T-helper 1 cell treated with Interleukin-12 subunit alpha and Interleukin-12 subunit beta and Interleukin-4 antibody, amounts not matched to agents 30 μg/mL and 1 μg/mL, for 36 hours (primary cell): ENCODE measurements at regions not wholly inside any gene's neighbourhood (a gene's known extent, or its start where the extent isn't known, plus 50 kb on each side); places are given as distances from the start of the nearest gene placed in this dataset.

ENCODE experiments used
- H3K27ac Mint-ChIP-seq: one replicate; pipeline ENCODE4 v1.8.0; 2021; ENCODE audit warnings: mild to moderate bottlenecking, mixed read lengths
- H3K27me3 Mint-ChIP-seq: one replicate; pipeline ENCODE4 v1.8.0; 2021; ENCODE audit warnings: low read depth, mixed read lengths
- H3K36me3 Mint-ChIP-seq: one replicate; pipeline ENCODE4 v1.8.0; 2021; ENCODE audit warnings: low read depth, mixed read lengths
- H3K4me1 Mint-ChIP-seq: one replicate; pipeline ENCODE4 v1.8.0; 2021; ENCODE audit warnings: low read depth, mixed read lengths
- H3K4me3 Mint-ChIP-seq: one replicate; pipeline ENCODE4 v1.8.0; 2021; ENCODE audit warnings: mild to moderate bottlenecking, moderate library complexity, mixed read lengths
- H3K9me3 Mint-ChIP-seq: one replicate; pipeline ENCODE4 v1.8.0; 2021; ENCODE audit warnings: mixed read lengths

- Mint-ChIP-seq H3K27me3 (peaks cover 27% of the 10 kb centered on the region), H3K36me3 (peaks cover 2% of the 10 kb centered on the region), H3K9me3 (peaks cover 4% of the 10 kb centered on the region)
Observed at GRCh38 chr2:12278217-12278750, 438.5 kb upstream of the TRIB2 start.

DNA sequence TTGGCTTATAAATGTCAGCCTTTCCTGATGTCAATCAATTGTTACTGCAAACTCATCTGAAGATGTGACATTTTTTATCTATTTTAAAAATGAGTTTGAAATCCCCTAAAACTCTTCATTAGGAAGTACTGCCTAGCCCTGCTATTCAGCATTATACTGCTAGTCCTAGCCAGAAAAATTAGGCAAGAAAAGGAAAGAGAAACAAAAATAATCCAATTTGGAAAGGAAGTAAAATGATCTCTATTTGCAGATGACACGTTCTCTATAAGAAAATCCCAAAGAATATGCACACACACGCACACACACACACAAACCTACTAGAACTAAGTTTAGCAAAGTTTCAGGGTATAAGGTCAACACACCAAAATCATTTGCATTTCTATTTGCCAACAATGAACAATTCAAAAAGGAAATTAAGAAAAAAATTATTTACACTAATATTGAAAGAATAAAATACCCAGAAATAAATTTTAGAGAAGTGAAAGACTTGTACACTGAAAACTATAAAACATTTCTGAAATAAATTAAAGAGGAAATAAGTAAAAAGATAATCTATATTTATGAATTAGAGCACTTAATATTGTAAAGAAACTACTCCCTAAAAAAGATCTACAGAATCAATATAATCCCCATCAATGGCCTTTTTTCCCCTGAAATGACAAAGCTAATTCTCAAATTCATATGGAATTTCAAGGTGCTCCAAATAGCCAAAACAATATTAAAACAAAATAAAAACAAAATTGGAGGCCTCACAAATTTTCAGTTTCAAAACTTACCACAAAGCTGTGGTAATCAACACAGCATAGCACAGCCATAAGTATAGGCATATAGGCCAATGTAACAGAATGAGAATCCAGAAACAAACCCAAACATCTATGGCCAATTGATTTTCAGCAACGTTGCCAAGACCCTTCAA lies 433.7 kb upstream of the TRIB2 start:
- H3K9me3 Mint-ChIP-seq = no peaks in the 10 kb centered on the region
- no peak overlapping the region for H3K27ac Mint-ChIP-seq
- H3K4me1 Mint-ChIP-seq = peaks cover 22% of the 10 kb centered on the region
- no peak overlapping the region for H3K4me3 Mint-ChIP-seq
- H3K27me3 Mint-ChIP-seq = peaks cover 27% of the 10 kb centered on the region
- H3K36me3 Mint-ChIP-seq = peaks cover 2% of the 10 kb centered on the region

More at GRCh38 chr2:12278217-12278750, 438.5 kb upstream of the TRIB2 start:
- H3K4me1 Mint-ChIP-seq = peaks cover 6% of the 10 kb centered on the region
- H3K27ac Mint-ChIP-seq = no peak overlapping the region
- H3K4me3 Mint-ChIP-seq = no peak overlapping the region

GRCh38 chr2:12284037-12284436 lies 432.7 kb upstream of the TRIB2 start:
- H3K4me3 Mint-ChIP-seq = no peak overlapping the region
- peaks cover 27% of the 10 kb centered on the region for H3K27me3 Mint-ChIP-seq
- peaks cover 2% of the 10 kb centered on the region for H3K36me3 Mint-ChIP-seq
- H3K9me3 Mint-ChIP-seq = no peaks in the 10 kb centered on the region
- H3K4me1 Mint-ChIP-seq = peaks cover 26% of the 10 kb centered on the region
- H3K27ac Mint-ChIP-seq = no peak overlapping the region

DNA sequence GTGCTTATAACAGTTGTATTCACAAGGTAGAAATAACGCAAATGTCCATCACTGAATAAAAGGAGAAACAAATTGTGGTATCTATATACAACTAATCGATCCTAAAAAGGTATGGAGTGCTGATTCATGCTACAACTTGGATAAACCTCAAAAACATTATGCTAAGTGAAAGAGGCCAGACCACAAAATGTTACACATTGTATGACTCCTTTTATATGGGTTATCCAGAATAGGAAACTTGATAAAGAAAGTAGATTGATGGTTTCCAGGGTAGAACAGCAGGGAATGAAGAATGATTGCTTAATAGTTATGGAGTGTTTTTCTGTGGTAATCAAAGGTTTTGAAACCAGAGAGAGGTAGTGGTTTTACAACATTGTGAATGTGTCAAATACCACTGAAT lies 432.2 kb upstream of the TRIB2 start:
- Mint-ChIP-seq H3K4me3 (no peak overlapping the region), H3K9me3 (no peaks in the 10 kb centered on the region), H3K27ac (no peak overlapping the region), H3K27me3 (peaks cover 27% of the 10 kb centered on the region), H3K4me1 (peaks cover 26% of the 10 kb centered on the region), H3K36me3 (peaks cover 2% of the 10 kb centered on the region)

DNA sequence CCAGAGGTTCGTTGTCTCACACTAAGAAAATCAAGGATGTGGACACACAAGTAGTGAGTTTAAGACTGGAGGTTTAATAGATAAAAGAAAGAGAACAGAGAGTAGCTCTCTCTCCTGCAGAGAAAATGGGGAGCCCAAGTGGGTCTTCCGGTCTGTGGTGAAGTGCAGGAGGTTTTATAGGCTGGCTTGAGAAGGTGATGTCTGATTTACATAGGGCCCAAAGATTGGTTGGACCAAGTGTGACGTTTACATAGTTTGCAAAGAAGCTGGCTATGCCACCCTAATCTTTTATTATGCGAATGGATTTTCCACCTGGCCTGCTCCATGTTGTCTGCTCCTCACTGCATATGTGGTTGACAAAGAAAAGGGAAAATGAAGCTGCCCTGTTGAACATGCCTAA lies 430.4 kb upstream of the TRIB2 start:
- peaks cover 30% of the 10 kb centered on the region for H3K4me1 Mint-ChIP-seq
- no peak overlapping the region for H3K27ac Mint-ChIP-seq
- peaks cover 10% of the 10 kb centered on the region for H3K9me3 Mint-ChIP-seq

GRCh38 chr2:12287220-12287751 lies 429.4 kb upstream of the TRIB2 start:
- Mint-ChIP-seq H3K9me3 (peaks cover 19% of the 10 kb centered on the region), H3K27ac (no peak overlapping the region), H3K27me3 (peaks cover 38% of the 10 kb centered on the region), H3K36me3 (peaks cover 10% of the 10 kb centered on the region), H3K4me1 (peaks cover 36% of the 10 kb centered on the region), H3K4me3 (no peak overlapping the region)

More for the DNA sequence above, 430.4 kb upstream of the TRIB2 start:
- Mint-ChIP-seq H3K36me3 (peaks cover 10% of the 10 kb centered on the region), H3K4me3 (no peak overlapping the region), H3K27me3 (peaks cover 34% of the 10 kb centered on the region)

- no peak overlapping the region for H3K4me3 Mint-ChIP-seq
- peaks cover 39% of the 10 kb centered on the region for H3K4me1 Mint-ChIP-seq
- H3K36me3 Mint-ChIP-seq = peaks cover 13% of the 10 kb centered on the region
- H3K9me3 Mint-ChIP-seq = peaks cover 19% of the 10 kb centered on the region
- no peak overlapping the region for H3K27ac Mint-ChIP-seq
- peaks cover 38% of the 10 kb centered on the region for H3K27me3 Mint-ChIP-seq
Observed at GRCh38 chr2:12288048-12288447, 428.7 kb upstream of the TRIB2 start.

DNA sequence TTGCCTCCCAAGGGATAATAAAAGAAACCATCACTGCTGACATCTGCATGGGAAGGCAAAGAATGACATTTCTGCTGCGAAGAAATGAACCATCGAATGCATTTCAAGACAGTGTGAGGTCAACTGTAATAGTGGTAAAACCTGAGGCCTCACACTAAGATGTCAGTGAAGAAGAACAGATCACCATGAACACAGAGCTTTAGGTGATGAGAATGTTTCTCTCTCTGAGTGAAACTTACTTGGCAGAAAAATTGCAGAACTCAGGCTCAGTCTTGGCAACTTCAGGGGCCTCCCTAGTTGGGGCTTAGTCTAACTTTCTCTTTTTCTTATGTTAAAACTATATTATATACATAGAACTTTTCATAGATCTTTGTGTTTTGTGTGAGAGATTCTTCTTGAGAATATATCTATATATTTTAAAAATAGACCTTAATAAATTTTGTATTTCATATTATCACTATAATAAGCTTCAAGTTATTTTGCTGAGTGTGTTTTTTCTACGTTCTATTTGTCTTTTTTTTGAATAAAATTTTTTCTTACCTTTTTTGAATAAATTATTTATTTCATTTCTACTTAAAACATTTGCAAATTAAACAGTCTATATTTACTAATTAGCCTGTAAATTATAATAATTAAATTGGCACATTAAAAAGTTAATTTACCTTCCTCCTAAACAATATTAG lies 427.5 kb upstream of the TRIB2 start:
- Mint-ChIP-seq H3K4me1 (peaks cover 46% of the 10 kb centered on the region), H3K27ac (no peak overlapping the region), H3K9me3 (peaks cover 19% of the 10 kb centered on the region), H3K4me3 (no peak overlapping the region), H3K27me3 (peaks cover 34% of the 10 kb centered on the region), H3K36me3 (peaks cover 13% of the 10 kb centered on the region)

GRCh38 chr2:12291303-12291702 lies 425.4 kb upstream of the TRIB2 start:
- Mint-ChIP-seq H3K27me3 (peaks cover 24% of the 10 kb centered on the region), H3K27ac (no peak overlapping the region), H3K4me1 (peaks cover 62% of the 10 kb centered on the region), H3K9me3 (peaks cover 19% of the 10 kb centered on the region), H3K4me3 (no peak overlapping the region), H3K36me3 (peaks cover 13% of the 10 kb centered on the region)

- H3K4me3 Mint-ChIP-seq = peak overlapping the region; percentile 47
- peak overlapping the region; percentile 79 for H3K27ac Mint-ChIP-seq
Observed at GRCh38 chr2:12293874-12294273, 422.9 kb upstream of the TRIB2 start.

DNA sequence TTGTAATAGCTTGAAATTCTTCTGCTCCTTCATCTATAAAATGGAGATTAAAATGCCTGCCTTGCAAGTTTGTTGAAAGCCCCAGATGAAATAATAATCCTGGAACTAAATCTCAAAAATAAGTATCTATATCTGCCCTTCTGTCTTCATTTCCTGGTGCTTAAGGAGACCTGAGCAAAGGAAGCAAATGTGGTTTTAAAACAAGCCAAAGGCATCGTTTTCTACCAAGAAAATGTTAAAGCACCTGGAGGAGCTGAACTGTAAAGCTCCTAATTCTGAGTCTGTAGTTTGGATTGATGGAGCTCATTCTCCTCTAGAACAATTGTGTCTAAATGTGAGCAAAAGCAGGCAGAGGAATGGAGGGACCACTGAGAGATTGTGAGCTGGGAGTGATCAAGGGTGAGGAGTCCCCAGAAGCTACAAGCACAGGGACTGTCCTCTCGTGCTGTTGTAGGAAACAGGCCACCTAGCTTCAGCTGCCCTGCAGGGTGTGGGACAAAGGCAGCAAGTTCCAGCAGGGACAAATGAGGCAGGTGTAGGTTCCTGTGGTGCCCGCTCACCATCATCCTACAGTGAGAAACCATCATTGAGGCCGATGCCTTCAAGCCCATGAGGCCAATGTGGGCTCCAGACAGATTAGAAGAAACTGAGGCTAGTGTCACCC lies 420.7 kb upstream of the TRIB2 start:
- peak overlapping the region; percentile 68 for H3K27ac Mint-ChIP-seq
- H3K27me3 Mint-ChIP-seq = peaks cover 13% of the 10 kb centered on the region
- peaks cover 53% of the 10 kb centered on the region for H3K4me1 Mint-ChIP-seq
- peaks cover 15% of the 10 kb centered on the region for H3K9me3 Mint-ChIP-seq
- H3K4me3 Mint-ChIP-seq = peak overlapping the region; percentile 51
- H3K36me3 Mint-ChIP-seq = peaks cover 13% of the 10 kb centered on the region

More at GRCh38 chr2:12293874-12294273, 422.9 kb upstream of the TRIB2 start:
- H3K36me3 Mint-ChIP-seq = peaks cover 17% of the 10 kb centered on the region
- peaks cover 22% of the 10 kb centered on the region for H3K9me3 Mint-ChIP-seq
- peaks cover 22% of the 10 kb centered on the region for H3K27me3 Mint-ChIP-seq
- H3K4me1 Mint-ChIP-seq = peaks cover 54% of the 10 kb centered on the region

DNA sequence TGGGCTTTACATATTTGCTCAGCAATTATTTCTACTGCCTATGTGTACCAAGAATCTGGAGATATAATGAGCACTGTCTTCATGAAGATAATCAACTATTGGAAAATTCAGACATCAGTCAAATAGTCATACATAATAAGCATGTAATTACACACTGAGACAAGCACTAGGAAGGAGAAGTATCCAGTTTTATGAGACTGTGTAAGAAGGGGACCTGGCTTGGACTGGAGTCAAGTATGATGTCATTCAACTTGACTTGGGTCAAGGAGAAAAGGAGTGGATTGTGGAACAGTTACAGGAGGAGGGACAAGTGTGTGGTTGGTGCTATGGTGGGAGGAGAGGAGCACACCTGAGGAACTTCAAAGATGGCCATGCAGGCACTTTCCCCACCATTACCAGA lies 419.8 kb upstream of the TRIB2 start:
- H3K4me1 Mint-ChIP-seq = peaks cover 55% of the 10 kb centered on the region

DNA sequence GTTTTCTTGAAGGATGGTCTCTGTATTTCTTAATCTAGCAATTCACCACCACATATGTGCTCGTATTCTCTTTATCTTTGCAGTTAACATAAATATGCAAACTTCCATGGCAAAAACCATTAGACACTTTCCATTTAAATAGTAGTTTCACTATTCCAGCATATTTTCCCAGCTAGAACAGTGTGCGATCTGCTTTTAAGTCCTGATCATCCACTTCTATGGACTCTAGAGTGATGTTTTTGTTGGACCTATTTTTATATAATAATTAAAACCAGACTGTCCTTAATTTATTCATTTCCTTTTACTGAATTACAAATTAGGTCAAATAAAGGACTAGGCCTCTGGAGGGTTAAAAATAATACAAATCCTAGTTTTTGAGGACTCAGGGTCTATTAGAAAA lies 418.4 kb upstream of the TRIB2 start:
- Mint-ChIP-seq H3K36me3 (peaks cover 4% of the 10 kb centered on the region), H3K4me3 (no peak overlapping the region), H3K27me3 (peaks cover 5% of the 10 kb centered on the region), H3K27ac (no peak overlapping the region), H3K9me3 (peaks cover 3% of the 10 kb centered on the region), H3K4me1 (peaks cover 57% of the 10 kb centered on the region)

More for the DNA sequence above, 419.8 kb upstream of the TRIB2 start:
- H3K27me3 Mint-ChIP-seq = peaks cover 5% of the 10 kb centered on the region
- peaks cover 6% of the 10 kb centered on the region for H3K9me3 Mint-ChIP-seq
- H3K4me3 Mint-ChIP-seq = no peak overlapping the region
- peaks cover 7% of the 10 kb centered on the region for H3K36me3 Mint-ChIP-seq
- peak overlapping the region; percentile 23 for H3K27ac Mint-ChIP-seq

GRCh38 chr2:12299431-12299830 lies 417.3 kb upstream of the TRIB2 start:
- Mint-ChIP-seq H3K9me3 (peaks cover 3% of the 10 kb centered on the region), H3K27me3 (peaks cover 5% of the 10 kb centered on the region), H3K4me1 (peaks cover 52% of the 10 kb centered on the region), H3K4me3 (no peak overlapping the region), H3K36me3 (peaks cover 4% of the 10 kb centered on the region), H3K27ac (no peak overlapping the region)
